HG03442 (cell line): ENCODE measurements at regions not wholly inside any gene's neighbourhood (a gene's known extent, or its start where the extent isn't known, plus 50 kb on each side); places are given as distances from the start of the nearest gene placed in this dataset.
"Not testable (repeated sequence)": the region's sequence is repeated elsewhere in the genome, so short reads cannot be mapped to it uniquely, and the experiment has no call there.

Experiments
- ATAC-seq: cut with Tn5 transposase; IDR thresholded peaks from one replicate; pipeline ENCODE4 v1.9.1; 2021; ENCODE audit warnings: mild to moderate bottlenecking, moderate library complexity; ENCODE audit not compliant: unreplicated experiment

- ATAC-seq: no peak
These were observed 243.3 kb upstream of the RNF32 start for GRCh38 chr7:156397249-156397648.

GRCh38 chr7:156389116-156389692 is 251.4 kb upstream of the RNF32 start:
- ATAC-seq: no peak

GRCh38 chr7:156386097-156386496 is 254.5 kb upstream of the RNF32 start:
- no peak for ATAC-seq

GRCh38 chr7:156384706-156385105 is 255.9 kb upstream of the RNF32 start:
- no peak for ATAC-seq

GRCh38 chr7:156383526-156383925 is 257.0 kb upstream of the RNF32 start:
- no peak for ATAC-seq

GRCh38 chr7:156380261-156380660 is 260.3 kb upstream of the RNF32 start:
- no peak for ATAC-seq

- no peak for ATAC-seq
These were observed 261.1 kb upstream of the RNF32 start for GRCh38 chr7:156379324-156380070.

GRCh38 chr7:156378806-156379205 is 261.8 kb upstream of the RNF32 start:
- no peak for ATAC-seq

GRCh38 chr7:156376317-156376716 is 264.3 kb upstream of the RNF32 start:
- ATAC-seq: no peak

GRCh38 chr7:156374335-156374734 is 266.2 kb upstream of the RNF32 start:
- no peak for ATAC-seq

GRCh38 chr7:156369929-156370328 is 270.6 kb upstream of the RNF32 start:
- ATAC-seq: not testable (repeated sequence)

GRCh38 chr7:156368053-156368843 is 272.3 kb upstream of the RNF32 start:
- no peak for ATAC-seq

- no peak for ATAC-seq
These were observed 276.8 kb upstream of the RNF32 start for GRCh38 chr7:156363751-156364150.

GRCh38 chr7:156360835-156361234 is 279.7 kb upstream of the RNF32 start:
- ATAC-seq: no peak

GRCh38 chr7:156356551-156356950 is 284.0 kb upstream of the RNF32 start:
- no peak for ATAC-seq

GRCh38 chr7:156353352-156353751 is 287.2 kb upstream of the RNF32 start:
- no peak for ATAC-seq

- not testable (repeated sequence) for ATAC-seq
These were observed 292.8 kb upstream of the RNF32 start for GRCh38 chr7:156347703-156348248.

GRCh38 chr7:156347132-156347531 is 293.4 kb upstream of the RNF32 start:
- no peak for ATAC-seq

- no peak for ATAC-seq
These were observed 296.0 kb upstream of the RNF32 start for GRCh38 chr7:156344595-156344994.

- ATAC-seq: no peak
These were observed 305.9 kb upstream of the RNF32 start for GRCh38 chr7:156334636-156335035.

GRCh38 chr7:156327916-156328315 is 312.7 kb upstream of the RNF32 start:
- no peak for ATAC-seq

GRCh38 chr7:156327474-156327873 is 313.1 kb upstream of the RNF32 start:
- no peak for ATAC-seq
